HEK293 (cell line): ENCODE measurements at regions not wholly inside any gene's neighbourhood (a gene's known extent, or its start where the extent isn't known, plus 50 kb on each side); places are given as distances from the start of the nearest gene placed in this dataset.
"Not testable (repeated sequence)": the region's sequence is repeated elsewhere in the genome, so short reads cannot be mapped to it uniquely, and the experiment has no call there.

Experiments
- BCL6B ChIP-seq: fragments of 450-650 bp; formaldehyde crosslinking; IDR thresholded peaks from 2 replicates; pipeline ENCODE4 v1.5.1; 2017; ENCODE audit warnings: missing biosample characterization, missing genetic modification characterization
- PRDM10 ChIP-seq: fragments of 450-650 bp; formaldehyde crosslinking; IDR thresholded peaks from 2 replicates; pipeline ENCODE4 v1.5.1; 2016; ENCODE audit warnings: missing biosample characterization, missing genetic modification characterization
- SETDB1 ChIP-seq: IDR thresholded peaks from one replicate; pipeline ENCODE4 v1.6.1; 2017; ENCODE audit warnings: mild to moderate bottlenecking, low read length, moderate library complexity, mixed read lengths; ENCODE audit not compliant: insufficient read length
- SP2 ChIP-seq: fragments of 450-650 bp; formaldehyde crosslinking; IDR thresholded peaks from 2 replicates; pipeline ENCODE4 v1.5.1; 2016; ENCODE audit warnings: missing biosample characterization, missing genetic modification characterization
- YY2 ChIP-seq: fragments of 450-650 bp; formaldehyde crosslinking; IDR thresholded peaks from 2 replicates; pipeline ENCODE4 v1.5.1; 2016; ENCODE audit warnings: missing biosample characterization, missing genetic modification characterization
- ZNF184 ChIP-seq: fragments of 450-650 bp; IDR thresholded peaks from 2 replicates; pipeline ENCODE4 v1.5.1; 2018; ENCODE audit warnings: missing biosample characterization, mild to moderate bottlenecking, missing genetic modification characterization
- ZNF404 ChIP-seq: fragments of 450-650 bp; formaldehyde crosslinking; IDR thresholded peaks from 2 replicates; pipeline ENCODE4 v1.5.1; 2017; ENCODE audit warnings: missing biosample characterization, missing genetic modification characterization
- ZNF529 ChIP-seq: fragments of 450-650 bp; formaldehyde crosslinking; IDR thresholded peaks from 2 replicates; pipeline ENCODE4 v1.5.1; 2017; ENCODE audit warnings: missing genetic modification characterization, missing biosample characterization; ENCODE audit not compliant: insufficient replicate concordance
- ZNF830 ChIP-seq: fragments of 450-650 bp; IDR thresholded peaks from 2 replicates; pipeline ENCODE4 v1.5.0; 2018; ENCODE audit warnings: missing biosample characterization, missing genetic modification characterization, low read depth, mild to moderate bottlenecking, moderate library complexity
- TF ChIP-seq, protein P1 (sequence below): fragments of 450-650 bp; formaldehyde crosslinking; IDR thresholded peaks from 2 replicates; pipeline ENCODE4 v1.5.1; 2016; ENCODE audit warnings: missing biosample characterization, missing genetic modification characterization
- TF ChIP-seq, protein P2 (sequence below): fragments of 450-650 bp; formaldehyde crosslinking; IDR thresholded peaks from 2 replicates; pipeline ENCODE4 v1.5.1; 2016; ENCODE audit warnings: missing biosample characterization, missing genetic modification characterization

- TF ChIP-seq, protein P1, sequence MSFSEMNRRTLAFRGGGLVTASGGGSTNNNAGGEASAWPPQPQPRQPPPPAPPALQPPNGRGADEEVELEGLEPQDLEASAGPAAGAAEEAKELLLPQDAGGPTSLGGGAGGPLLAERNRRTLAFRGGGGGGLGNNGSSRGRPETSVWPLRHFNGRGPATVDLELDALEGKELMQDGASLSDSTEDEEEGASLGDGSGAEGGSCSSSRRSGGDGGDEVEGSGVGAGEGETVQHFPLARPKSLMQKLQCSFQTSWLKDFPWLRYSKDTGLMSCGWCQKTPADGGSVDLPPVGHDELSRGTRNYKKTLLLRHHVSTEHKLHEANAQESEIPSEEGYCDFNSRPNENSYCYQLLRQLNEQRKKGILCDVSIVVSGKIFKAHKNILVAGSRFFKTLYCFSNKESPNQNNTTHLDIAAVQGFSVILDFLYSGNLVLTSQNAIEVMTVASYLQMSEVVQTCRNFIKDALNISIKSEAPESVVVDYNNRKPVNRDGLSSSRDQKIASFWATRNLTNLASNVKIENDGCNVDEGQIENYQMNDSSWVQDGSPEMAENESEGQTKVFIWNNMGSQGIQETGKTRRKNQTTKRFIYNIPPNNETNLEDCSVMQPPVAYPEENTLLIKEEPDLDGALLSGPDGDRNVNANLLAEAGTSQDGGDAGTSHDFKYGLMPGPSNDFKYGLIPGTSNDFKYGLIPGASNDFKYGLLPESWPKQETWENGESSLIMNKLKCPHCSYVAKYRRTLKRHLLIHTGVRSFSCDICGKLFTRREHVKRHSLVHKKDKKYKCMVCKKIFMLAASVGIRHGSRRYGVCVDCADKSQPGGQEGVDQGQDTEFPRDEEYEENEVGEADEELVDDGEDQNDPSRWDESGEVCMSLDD (tag by site-specific recombination): not testable (repeated sequence)
- TF ChIP-seq BCL6B; SP2 (tag by site-specific recombination); ZNF184 (tag by site-specific recombination); YY2 (tag by site-specific recombination); ZNF830; ZNF404; ZNF529 (tag by site-specific recombination); PRDM10; SETDB1: not testable (repeated sequence)
- TF ChIP-seq, protein P2, sequence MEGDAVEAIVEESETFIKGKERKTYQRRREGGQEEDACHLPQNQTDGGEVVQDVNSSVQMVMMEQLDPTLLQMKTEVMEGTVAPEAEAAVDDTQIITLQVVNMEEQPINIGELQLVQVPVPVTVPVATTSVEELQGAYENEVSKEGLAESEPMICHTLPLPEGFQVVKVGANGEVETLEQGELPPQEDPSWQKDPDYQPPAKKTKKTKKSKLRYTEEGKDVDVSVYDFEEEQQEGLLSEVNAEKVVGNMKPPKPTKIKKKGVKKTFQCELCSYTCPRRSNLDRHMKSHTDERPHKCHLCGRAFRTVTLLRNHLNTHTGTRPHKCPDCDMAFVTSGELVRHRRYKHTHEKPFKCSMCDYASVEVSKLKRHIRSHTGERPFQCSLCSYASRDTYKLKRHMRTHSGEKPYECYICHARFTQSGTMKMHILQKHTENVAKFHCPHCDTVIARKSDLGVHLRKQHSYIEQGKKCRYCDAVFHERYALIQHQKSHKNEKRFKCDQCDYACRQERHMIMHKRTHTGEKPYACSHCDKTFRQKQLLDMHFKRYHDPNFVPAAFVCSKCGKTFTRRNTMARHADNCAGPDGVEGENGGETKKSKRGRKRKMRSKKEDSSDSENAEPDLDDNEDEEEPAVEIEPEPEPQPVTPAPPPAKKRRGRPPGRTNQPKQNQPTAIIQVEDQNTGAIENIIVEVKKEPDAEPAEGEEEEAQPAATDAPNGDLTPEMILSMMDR (tag by site-specific recombination): not testable (repeated sequence)
Observed at GRCh38 chr9:63450836-63451235, 1834.2 kb downstream of the FOXD4L5 start.
